Stimulated activated CD8-positive, alpha-beta memory T cell treated with anti-CD3 and anti-CD28 coated beads, Interleukin-7, amount 100 ng/mL, for 4 hours (primary cell): ENCODE measurements at regions not wholly inside any gene's neighbourhood (a gene's known extent, or its start where the extent isn't known, plus 50 kb on each side); places are given as distances from the start of the nearest gene placed in this dataset.
"Not testable (repeated sequence)": the region's sequence is repeated elsewhere in the genome, so short reads cannot be mapped to it uniquely, and the experiment has no call there.

Source experiments
- DNase-seq, 2 donors: peaks; one replicate each; pipeline ENCODE4 v3.0.0-alpha.2; 2020; ENCODE audit warnings: low read depth in 2 of 2

DNA sequence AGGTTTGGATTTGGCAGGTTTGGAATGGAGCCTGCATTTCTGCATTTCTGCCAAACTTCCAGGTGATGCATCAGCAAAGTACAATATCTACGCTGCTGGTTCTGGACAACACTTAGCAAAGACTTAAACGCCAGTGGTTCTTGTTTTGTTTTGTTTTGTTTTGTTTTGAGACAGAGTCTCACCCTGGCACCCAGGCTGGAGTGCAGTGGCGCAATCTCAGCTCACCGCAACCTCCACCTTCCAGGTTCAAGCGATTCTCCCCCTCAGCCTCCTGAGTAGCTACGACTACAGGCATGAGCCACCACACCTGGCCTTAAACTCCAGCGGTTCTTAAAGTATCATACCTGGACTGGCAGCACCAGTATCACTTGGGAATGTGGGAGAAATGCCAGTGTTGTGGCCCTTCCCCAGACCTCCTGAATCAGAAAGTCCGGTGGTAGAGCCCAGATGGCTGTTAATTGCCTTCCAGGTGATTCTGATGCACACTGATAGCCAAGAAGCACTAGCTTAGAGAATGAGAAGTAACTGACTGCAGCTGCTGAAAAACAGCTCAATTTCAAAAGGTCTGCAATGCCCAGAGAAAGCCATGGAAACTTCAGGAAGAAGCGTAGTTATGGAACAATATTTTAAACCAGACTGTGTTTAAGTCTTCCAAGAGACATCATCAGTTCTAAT lies 114.8 kb upstream of the FOXN3 start:
- no peak for DNase-seq

DNA sequence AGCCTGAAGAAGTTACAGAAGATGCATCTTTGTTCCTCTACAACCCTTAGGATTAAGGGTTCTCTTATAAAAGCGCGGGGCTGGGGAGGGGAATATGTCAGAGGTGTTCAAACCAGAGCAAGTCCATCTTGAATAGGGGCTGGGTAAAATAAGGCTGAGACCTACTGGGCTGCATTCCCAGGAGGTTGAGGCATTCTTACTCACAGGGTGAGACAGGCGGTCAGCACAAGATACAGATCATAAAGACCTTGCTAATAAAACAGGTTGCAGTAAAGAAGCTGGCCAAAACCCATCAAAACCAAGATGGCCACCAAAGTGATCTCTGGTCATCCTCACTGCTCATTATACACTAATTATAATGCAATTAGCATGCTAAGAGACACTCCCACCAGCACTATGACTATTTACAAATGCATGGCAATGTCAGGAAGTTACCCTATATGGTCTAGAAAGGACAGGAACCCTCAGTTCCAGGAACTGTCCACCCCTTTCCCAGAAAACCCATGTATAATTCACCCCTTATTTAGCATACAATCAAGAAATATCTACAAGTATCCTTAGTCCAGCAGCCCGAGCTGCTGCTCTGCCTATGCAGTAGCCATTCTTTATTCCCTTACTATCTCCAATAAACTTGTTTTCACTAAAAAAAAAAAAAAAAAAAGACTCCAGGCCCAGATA lies 108.1 kb upstream of the FOXN3 start:
- DNase-seq = no peak

DNA sequence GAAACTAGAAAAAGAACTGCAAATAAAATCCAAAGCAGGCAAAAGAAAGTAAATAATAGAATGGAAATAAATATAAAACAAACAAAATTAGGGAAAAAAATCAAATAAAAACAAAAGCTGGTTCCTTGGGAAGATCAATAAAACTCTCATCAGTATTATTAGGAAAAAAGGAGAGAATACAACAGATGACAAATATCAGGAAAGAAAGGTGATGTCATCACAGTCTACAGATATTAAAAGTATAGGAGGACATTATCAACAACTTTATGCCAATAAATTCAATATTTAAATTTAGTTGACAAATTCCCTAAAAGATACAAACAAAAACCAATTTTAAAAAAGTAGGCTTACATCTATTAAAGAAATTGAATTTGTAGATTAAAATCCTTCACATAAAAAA lies 107.4 kb upstream of the FOXN3 start:
- no peak for DNase-seq

GRCh38 chr14:89521988-89522387 lies 105.0 kb upstream of the FOXN3 start:
- DNase-seq = no peak

GRCh38 chr14:89519040-89519439 lies 102.0 kb upstream of the FOXN3 start:
- no peak for DNase-seq

DNA sequence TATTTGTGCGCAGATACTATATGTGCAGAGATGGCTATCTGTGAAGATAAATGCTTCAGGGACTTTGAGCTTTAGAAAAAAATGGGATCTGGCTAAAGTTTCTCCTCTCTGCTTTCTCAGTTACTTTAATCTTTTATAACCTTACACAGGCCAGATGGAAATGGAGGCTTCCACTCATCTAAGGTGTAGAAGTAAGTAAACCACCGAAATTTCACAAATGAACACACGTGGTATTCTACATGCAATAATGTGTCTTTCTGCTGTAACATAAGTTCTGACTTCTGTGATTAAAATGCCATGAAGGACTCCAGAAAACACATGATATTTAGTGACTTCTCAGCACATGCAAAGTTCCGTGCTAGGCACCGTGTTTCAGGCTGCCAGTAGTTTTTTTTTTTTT lies 99.1 kb upstream of the FOXN3 start:
- no peak for DNase-seq

- DNase-seq = no peak
These were observed 97.6 kb upstream of the FOXN3 start for GRCh38 chr14:89514601-89515000.

- DNase-seq = no peak
These were observed 92.9 kb upstream of the FOXN3 start for GRCh38 chr14:89509891-89510290.

- DNase-seq = no peak
These were observed 91.8 kb upstream of the FOXN3 start for GRCh38 chr14:89508863-89509262.

DNA sequence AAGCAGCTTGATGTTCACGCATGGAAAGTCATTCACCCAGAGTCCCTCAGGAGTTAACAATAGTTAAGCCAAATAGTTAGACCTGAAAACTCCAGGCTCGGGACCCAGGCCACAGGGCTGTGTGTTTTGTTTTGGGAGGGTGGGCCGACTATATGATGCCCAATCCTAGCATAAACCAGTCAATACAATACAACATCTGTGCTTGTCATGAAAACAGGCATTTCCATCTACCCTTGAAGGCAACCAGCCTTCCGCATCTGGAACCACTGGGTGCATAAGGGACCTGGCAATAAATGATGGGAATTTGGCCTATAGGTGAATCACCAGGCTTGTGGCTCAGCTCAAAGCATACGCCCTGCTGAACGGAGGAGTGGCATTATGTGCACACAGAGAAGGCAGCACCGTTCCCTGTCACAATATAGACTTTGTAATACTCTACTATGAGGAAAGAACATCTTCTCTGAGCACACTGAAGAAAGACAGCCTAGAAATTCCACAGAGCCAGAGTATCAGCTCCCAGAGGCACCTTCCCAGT lies 91.0 kb upstream of the FOXN3 start:
- DNase-seq = no peak

DNA sequence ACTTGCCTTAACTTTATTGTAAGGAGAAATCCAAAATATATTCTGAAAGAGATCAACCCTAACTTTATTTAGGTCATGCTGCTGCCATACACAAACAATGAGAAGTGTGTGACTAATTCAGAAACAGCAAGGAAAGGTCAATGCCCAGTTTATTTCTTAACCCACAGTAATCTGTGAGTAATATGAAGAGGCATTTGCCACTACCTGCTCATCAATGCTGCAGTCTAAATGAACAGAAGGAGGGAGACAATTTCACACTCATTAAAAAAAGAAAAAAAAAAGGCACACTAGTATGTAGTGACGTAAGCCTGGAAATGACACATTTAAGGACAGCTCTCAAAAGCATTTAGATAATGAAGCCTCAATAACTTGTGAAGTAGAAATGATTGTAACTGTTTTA lies 90.5 kb upstream of the FOXN3 start:
- no peak for DNase-seq

GRCh38 chr14:89506891-89507452 lies 89.9 kb upstream of the FOXN3 start:
- not testable (repeated sequence) for DNase-seq

DNA sequence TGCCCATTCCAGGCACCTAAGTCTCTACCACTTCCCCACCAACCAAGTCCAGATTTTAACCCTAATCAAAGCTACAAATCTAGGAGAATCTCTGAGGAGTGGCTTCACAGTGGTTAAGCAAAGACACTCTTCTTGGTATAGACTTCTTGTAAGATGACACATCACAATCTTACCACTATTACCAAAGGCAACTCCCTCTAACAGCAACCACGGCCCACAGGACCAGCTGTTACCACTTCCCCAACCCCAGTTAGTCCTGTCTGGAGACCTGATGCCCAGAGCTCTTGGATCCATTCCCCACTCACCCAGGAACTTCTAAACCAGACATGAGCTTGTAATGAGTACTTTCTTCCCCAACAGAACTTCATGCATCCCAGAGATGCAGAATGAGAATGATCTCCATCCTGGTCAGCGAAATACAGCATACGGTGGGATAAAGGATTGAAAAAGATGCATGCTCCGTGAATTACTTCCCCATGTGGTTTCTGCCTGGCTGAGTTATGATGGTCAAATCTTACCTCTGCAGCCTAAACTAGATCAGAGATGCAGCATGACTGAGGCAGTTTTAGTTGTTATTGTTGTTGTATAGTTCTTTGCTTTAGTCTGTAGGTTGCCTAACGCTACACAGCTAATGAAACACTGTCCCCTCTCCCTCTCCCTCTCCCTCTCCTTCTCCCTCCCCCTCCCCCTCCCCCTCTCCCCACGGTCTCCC lies 87.7 kb upstream of the FOXN3 start:
- DNase-seq = peak in 1 of 2 donors; percentile 7

GRCh38 chr14:89504091-89504490 lies 87.1 kb upstream of the FOXN3 start:
- DNase-seq = no peak

DNA sequence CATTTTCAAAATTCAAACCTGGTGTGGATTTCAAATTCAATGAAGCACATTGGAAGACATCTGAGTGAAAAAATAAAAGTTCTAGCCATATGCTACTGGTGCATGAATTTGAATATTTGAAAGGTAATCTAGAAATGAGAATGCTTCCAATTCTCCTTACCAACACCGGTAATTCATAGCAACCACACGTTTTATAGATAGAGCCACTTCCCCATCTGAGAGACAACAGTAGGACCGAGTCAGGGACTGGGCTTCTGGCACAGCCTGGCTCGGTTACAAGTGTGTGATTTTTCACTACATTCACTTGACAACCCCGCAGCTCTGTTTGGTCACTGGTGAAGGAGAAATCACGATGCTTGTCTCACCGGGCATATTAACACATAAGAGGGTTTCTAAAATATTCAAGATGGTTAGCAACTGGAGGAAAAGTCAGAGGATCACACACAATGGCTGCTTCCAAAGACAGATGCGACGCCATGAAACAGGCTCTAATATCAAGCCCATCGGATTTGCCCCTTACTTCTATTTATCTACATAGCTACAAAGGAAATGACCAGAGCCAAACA lies 86.5 kb upstream of the FOXN3 start:
- no peak for DNase-seq

- no peak for DNase-seq
These were observed 85.9 kb upstream of the FOXN3 start for GRCh38 chr14:89502966-89503365.

- DNase-seq = no peak
These were observed 84.3 kb upstream of the FOXN3 start for GRCh38 chr14:89501381-89501780.

DNA sequence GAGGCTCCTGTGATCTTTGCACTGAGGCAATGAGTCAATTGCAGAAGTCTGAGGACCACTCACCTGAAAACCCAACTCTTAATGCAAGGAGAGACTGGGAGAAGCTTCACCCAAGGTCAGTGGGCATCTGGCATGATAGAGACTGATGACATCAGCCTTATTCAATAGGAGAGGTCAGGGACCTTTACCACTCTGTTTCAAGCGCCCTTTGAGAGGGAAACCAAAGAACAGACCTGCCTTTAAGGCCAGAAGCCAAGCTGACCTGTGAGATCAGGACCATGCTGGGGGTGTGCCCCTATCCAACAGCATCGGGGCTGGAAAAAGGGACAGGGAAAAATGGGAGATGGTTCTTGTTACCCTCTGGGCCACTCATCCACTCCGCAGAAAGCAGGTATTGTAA lies 83.3 kb upstream of the FOXN3 start:
- DNase-seq = no peak

- DNase-seq = no peak
These were observed 81.8 kb upstream of the FOXN3 start for GRCh38 chr14:89498878-89499277.

- no peak for DNase-seq
These were observed 78.7 kb upstream of the FOXN3 start for GRCh38 chr14:89495718-89496117.

- no peak for DNase-seq
These were observed 77.0 kb upstream of the FOXN3 start for GRCh38 chr14:89493877-89494634.
